HG03575 (cell line): ENCODE measurements at regions not wholly inside any gene's neighbourhood (a gene's known extent, or its start where the extent isn't known, plus 50 kb on each side); places are given as distances from the start of the nearest gene placed in this dataset.
"Not testable (repeated sequence)": the region's sequence is repeated elsewhere in the genome, so short reads cannot be mapped to it uniquely, and the experiment has no call there.

Experiments used
- ATAC-seq: cut with Tn5 transposase; IDR thresholded peaks from one replicate; pipeline ENCODE4 v1.9.1; 2021; ENCODE audit not compliant: unreplicated experiment, insufficient number of reproducible peaks, low FRiP score; ENCODE audit errors: extremely low read depth

- no peak for ATAC-seq
Observed at GRCh38 chr6:159642995-159643394, 50.0 kb downstream of the SOD2 start.

- no peak for ATAC-seq
Observed at GRCh38 chr6:159642481-159642880, 50.6 kb downstream of the SOD2 start.

- ATAC-seq, result no peak
Observed at GRCh38 chr6:159640722-159641482, 52.1 kb downstream of the SOD2 start.

DNA sequence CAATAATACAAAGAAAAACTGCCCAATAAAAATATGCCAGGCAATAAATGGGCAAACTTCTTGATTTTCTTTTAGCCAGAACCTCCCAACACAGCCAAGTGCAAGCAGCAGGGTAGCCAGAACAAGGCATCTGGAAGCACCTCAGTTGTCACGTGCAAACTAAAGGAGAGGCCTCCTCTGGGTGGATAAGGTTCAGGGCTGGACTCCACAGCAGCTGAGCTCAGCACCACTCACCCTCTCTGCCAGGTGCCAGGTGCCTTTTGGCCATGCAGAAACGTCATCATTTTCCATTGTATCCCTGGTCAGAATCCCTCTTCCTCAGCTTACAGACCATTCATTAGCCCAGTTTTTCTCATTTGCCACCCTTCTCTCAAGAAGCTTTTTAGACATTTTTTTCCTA lies 52.7 kb downstream of the SOD2 start:
- ATAC-seq, result no peak

GRCh38 chr6:159639721-159640120 lies 53.3 kb downstream of the SOD2 start:
- no peak for ATAC-seq

DNA sequence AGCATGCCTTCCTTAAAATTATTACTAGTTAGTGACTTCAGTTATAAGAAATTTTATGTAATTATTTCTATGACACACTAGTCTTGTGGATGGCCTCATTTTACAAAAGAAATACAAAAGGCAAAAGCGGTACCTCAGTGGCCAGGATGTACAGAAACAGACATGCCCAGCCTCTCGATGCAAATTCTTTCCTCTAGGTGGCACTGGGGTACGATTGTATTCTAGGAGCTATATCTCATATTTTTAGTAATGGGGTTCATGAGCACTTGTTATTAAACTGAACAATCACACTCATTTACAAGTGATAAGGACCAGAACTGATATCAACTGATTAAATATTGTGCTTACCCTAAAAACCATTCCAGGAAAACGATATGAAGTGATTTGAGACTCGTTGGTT lies 59.8 kb downstream of the SOD2 start:
- ATAC-seq, result no peak

GRCh38 chr6:159631886-159632285 lies 61.2 kb downstream of the SOD2 start:
- no peak for ATAC-seq

DNA sequence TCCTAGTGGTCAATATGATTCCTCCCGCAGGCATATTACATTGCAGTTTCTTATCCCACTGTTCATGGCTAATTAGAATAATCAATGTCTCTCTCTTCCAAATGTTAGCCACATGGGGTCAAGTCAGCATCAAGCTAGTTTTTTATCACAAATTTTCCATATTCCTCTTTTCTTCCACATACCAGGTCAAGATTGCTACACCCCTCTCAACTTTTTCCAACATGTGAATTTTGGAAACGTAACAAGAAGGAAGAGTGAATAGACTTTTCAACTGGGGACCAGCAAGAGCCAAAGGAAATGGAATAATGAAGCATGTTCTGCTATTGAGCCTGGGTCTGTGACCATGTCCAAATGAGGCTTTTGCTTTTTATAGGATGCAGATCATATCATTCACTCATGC lies 65.1 kb downstream of the SOD2 start:
- no peak for ATAC-seq

DNA sequence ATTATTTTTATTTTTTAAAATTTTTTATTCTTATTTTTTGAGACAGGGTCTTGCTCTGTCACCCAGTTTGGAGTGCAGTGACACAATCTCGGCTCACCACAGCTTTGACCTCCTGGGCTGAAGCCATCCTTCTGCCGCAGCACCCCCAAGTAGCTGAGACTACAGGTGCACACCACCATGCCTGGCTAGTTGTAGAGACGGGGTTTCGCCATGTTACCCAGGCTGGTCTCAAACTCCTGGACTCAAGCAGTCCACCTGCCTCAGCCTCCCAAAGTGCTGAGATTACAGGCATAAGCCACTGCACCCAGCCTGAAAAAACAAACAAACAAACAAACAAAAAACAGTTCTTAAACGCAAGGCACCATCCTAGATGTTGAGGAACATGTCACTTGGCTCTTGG lies 66.5 kb downstream of the SOD2 start:
- ATAC-seq, result not testable (repeated sequence)

DNA sequence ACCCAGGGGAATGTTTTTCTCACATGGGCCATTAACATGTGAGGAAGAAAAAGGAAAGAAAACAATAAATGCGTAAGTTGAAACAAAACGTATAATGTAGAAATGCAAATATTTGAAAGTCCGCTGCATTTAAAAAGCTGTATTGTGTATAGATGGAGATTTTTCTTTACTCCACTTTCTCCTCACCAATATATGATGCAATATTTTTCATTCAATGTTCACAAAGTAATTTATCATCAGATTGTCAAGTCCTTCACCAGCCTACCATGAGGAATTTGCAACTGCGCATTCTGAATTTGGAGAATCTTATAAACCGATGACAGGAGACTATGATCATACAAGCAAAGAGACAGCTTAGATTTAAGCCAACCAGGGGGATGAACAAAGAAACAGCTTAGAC lies 69.9 kb downstream of the SOD2 start:
- no peak for ATAC-seq

GRCh38 chr6:159620947-159621346 lies 72.1 kb downstream of the SOD2 start:
- no peak for ATAC-seq

GRCh38 chr6:159617444-159617843 lies 75.6 kb downstream of the SOD2 start:
- ATAC-seq, result no peak

DNA sequence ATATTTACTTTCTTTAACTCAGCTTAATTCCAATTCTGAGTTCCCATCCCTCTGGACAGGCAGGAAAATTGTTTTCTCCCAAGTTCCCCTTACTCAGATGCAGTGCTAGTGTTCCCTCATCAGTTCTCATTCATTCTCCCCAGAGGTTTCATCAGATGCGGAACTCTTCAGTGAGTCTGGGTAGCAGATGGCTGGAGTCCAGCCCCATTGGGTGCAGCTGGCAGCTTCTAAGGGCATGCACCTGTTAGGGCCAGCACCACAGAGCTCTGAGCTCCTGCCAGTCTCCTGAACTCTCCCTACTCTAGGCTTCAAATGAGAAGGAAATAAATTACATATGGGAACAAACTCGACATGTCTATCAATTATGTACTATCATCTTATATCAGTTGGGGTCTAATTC lies 76.6 kb downstream of the SOD2 start:
- no peak for ATAC-seq

DNA sequence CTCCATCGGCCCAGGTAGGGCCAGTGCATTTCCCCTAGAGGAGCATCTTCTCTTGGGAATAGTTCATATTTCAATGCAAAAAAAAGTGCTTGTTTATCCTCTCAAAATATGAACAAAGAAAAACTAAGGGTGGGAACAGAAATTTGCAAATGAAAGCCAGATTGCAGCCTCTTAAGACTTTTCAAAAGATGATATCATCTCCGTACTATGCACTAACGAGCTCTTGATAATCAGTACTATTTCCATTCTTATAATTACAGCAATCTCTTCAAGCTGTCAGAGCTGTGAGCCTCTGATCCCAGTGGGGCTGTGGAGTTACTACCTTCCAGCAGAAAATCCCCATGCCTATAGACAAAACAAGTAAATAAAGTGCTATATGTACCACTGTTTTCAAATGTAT lies 77.1 kb downstream of the SOD2 start:
- no peak for ATAC-seq

DNA sequence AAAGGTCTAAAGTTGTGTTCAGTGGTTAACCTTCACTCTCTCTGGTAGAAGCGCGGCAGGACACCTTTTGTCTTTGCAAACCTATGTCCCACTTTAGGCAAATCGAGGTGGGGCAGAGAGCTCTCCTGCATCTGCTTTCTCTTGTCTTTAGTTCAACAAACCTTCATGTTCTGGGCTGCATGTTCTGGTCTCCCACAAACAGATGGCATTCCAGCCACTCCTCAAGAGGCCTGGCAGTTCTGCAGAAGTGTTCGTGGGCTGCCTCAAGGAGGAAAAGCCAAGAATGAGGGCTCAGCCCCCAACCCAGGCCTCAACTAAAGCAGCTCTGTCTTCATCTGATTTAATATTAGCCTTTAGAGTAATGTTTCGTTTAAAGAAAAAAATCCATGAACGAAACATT lies 82.2 kb downstream of the SOD2 start:
- no peak for ATAC-seq

GRCh38 chr6:159609652-159610178 lies 83.3 kb downstream of the SOD2 start:
- no peak for ATAC-seq

DNA sequence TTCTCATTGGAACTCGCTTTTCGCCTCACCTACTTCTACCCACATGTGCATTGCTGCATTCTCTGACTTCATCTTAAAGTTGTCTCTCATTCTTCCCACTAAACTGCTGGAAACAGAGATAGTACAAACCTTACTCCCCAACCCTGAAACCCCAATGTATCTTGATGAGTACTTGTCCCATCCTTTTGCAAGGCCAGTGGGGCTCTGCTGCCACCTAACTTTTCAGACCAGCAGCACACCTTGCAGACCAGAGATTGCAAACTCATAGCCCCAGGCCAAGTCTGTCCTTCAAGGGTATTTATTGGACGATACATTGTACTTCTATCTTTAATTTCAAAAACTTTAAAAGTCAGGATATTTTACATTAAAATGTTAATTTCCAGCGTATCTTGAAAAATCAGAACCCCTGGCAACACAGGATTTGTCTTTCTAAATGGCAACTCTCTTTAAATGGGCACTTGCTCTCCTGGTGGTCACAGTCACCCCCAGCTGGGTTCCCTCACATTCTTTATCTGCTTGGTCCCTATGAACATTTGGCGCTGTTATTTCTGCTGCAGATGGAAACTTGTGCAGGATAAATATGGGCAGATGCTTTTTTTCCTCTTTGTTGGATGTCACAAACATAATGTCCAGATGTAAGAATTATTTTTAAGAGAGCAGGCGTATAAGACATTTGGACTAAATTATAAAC lies 83.9 kb downstream of the SOD2 start:
- ATAC-seq, result no peak

- ATAC-seq, result no peak
Observed at GRCh38 chr6:159606786-159607185, 86.3 kb downstream of the SOD2 start.

DNA sequence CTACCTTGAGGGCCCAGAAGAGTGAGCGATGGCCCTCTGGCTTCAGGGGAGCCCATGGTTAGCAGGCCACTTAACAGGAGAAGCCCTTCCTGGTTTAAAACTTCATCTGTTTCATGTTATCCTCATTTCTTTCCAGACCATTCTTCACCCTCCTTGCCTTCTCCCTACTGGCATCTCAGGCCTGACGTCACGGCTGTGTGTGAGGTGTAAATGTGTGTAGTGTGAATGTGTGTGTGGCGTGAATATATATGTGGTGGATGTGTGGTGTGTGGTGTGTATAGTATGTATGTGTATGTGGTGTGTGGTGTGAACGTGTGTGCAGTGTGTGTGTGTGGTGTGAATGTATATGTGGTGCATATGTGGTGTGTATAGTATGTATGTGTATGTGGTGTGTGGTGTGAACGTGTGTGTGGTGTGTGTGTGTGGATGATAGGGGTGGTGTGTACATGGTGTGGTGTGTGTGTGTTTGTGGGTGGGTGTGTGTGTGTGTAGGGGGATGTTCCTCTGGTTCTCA lies 88.5 kb downstream of the SOD2 start:
- ATAC-seq, result no peak

- no peak for ATAC-seq
Observed at GRCh38 chr6:159602431-159603041, 90.5 kb downstream of the SOD2 start.
